Ectodermal cell (in vitro differentiated cells): ENCODE measurements at regions not wholly inside any gene's neighbourhood (a gene's known extent, or its start where the extent isn't known, plus 50 kb on each side); places are given as distances from the start of the nearest gene placed in this dataset.

Experiments used
- H3K27ac ChIP-seq: 2 replicates; pipeline ENCODE4 v1.7.0; 2013; ENCODE audit warnings: mild to moderate bottlenecking, low read depth, low read length; ENCODE audit not compliant: insufficient read depth, poor library complexity, severe bottlenecking
- H3K27me3 ChIP-seq: 2 replicates; pipeline ENCODE4 v1.7.0; 2013; ENCODE audit warnings: mild to moderate bottlenecking, low read length; ENCODE audit not compliant: insufficient read depth, control insufficient read depth, poor library complexity, severe bottlenecking
- H3K36me3 ChIP-seq: one replicate; pipeline ENCODE4 v1.7.0; 2013; ENCODE audit warnings: low read length; ENCODE audit not compliant: control insufficient read depth, insufficient read depth
- H3K4me1 ChIP-seq: one replicate; pipeline ENCODE4 v1.7.0; 2013; ENCODE audit warnings: low read length; ENCODE audit not compliant: control insufficient read depth, insufficient read depth
- H3K4me3 ChIP-seq: 2 replicates; pipeline ENCODE4 v1.7.0; 2013; ENCODE audit warnings: low read depth, low read length, control low read depth; ENCODE audit not compliant: insufficient read depth
- H3K9me3 ChIP-seq: 2 replicates; pipeline ENCODE4 v1.7.0; 2013; ENCODE audit warnings: mild to moderate bottlenecking, low read length, moderate library complexity; ENCODE audit not compliant: control insufficient read depth
- WGBS, 2 experiments: methylation state at CpG; one replicate each; pipeline ENCODE4 v1.1.7; 2013; ENCODE audit warnings: missing lambda C conversion rate in 2 of 2; 5-methylcytosine and 5-hydroxymethylcytosine counted together

GRCh38 chr7:54885285-54885684, 126.3 kb upstream of the SEC61G start:
- Histone ChIP-seq H3K4me1 (no peaks in the 10 kb centered on the region), H3K27me3 (peaks cover 13% of the 10 kb centered on the region), H3K4me3 (no peak overlapping the region), H3K27ac (no peak overlapping the region), H3K9me3 (no peaks in the 10 kb centered on the region), H3K36me3 (no peaks in the 10 kb centered on the region)
- WGBS, 2 experiments, result 95 to 100% methylated on average over 1 of the region's 1 CpG

- no peaks in the 10 kb centered on the region for H3K36me3 ChIP-seq
Measured at GRCh38 chr7:54888067-54888733, 129.2 kb upstream of the SEC61G start.

GRCh38 chr7:54888734-54889082, 129.7 kb upstream of the SEC61G start:
- Histone ChIP-seq H3K4me3 (peak overlapping the region; percentile 18), H3K36me3 (no peaks in the 10 kb centered on the region), H3K9me3 (no peaks in the 10 kb centered on the region), H3K27ac (no peak overlapping the region), H3K27me3 (peaks cover 13% of the 10 kb centered on the region), H3K4me1 (no peaks in the 10 kb centered on the region)
- 9 to 10% methylated on average over 11 to 12 of the region's 12 CpGs for WGBS, 2 experiments

More at GRCh38 chr7:54888067-54888733, 129.2 kb upstream of the SEC61G start:
- H3K4me1 ChIP-seq, result no peaks in the 10 kb centered on the region
- peak overlapping the region; percentile 18 for H3K4me3 ChIP-seq
- H3K27me3 ChIP-seq, result peaks cover 13% of the 10 kb centered on the region
- WGBS, 2 experiments, result 21 to 29% methylated on average over 23 to 26 of the region's 26 CpGs
- H3K9me3 ChIP-seq, result no peaks in the 10 kb centered on the region
- H3K27ac ChIP-seq, result no peak overlapping the region

GRCh38 chr7:54897891-54898290, 120.9 kb upstream of the EGFR start:
- H3K9me3 ChIP-seq, result no peaks in the 10 kb centered on the region
- no peaks in the 10 kb centered on the region for H3K27me3 ChIP-seq
- no peak overlapping the region for H3K4me3 ChIP-seq
- no peak overlapping the region for H3K27ac ChIP-seq
- no peaks in the 10 kb centered on the region for H3K4me1 ChIP-seq
- no peaks in the 10 kb centered on the region for H3K36me3 ChIP-seq
- WGBS, 2 experiments, result 88 to 100% methylated on average over 1 to 2 of the region's 2 CpGs

- no peak overlapping the region for H3K4me3 ChIP-seq
- no peaks in the 10 kb centered on the region for H3K9me3 ChIP-seq
- H3K27ac ChIP-seq, result no peak overlapping the region
- no peaks in the 10 kb centered on the region for H3K36me3 ChIP-seq
- no peaks in the 10 kb centered on the region for H3K4me1 ChIP-seq
- H3K27me3 ChIP-seq, result no peaks in the 10 kb centered on the region
- 81 to 85% methylated on average over 9 of the region's 9 CpGs for WGBS, 2 experiments
Measured at GRCh38 chr7:54898659-54899340, 120.0 kb upstream of the EGFR start.

GRCh38 chr7:54901840-54902239, 117.0 kb upstream of the EGFR start:
- Histone ChIP-seq H3K27ac (no peak overlapping the region), H3K36me3 (no peaks in the 10 kb centered on the region), H3K27me3 (no peaks in the 10 kb centered on the region), H3K4me3 (no peak overlapping the region), H3K9me3 (no peaks in the 10 kb centered on the region), H3K4me1 (no peaks in the 10 kb centered on the region)
- WGBS, 2 experiments, result 87 to 92% methylated on average over 5 of the region's 5 CpGs

- no peak overlapping the region for H3K4me3 ChIP-seq
Measured at GRCh38 chr7:54904130-54904529, 114.7 kb upstream of the EGFR start.

GRCh38 chr7:54904986-54905385, 113.8 kb upstream of the EGFR start:
- Histone ChIP-seq H3K36me3 (no peaks in the 10 kb centered on the region), H3K4me1 (no peaks in the 10 kb centered on the region), H3K27me3 (no peaks in the 10 kb centered on the region), H3K27ac (no peak overlapping the region), H3K9me3 (no peaks in the 10 kb centered on the region), H3K4me3 (no peak overlapping the region)
- 86 to 91% methylated on average over 7 of the region's 7 CpGs for WGBS, 2 experiments

More at GRCh38 chr7:54904130-54904529, 114.7 kb upstream of the EGFR start:
- no peaks in the 10 kb centered on the region for H3K36me3 ChIP-seq
- 88 to 96% methylated on average over 4 of the region's 4 CpGs for WGBS, 2 experiments
- H3K4me1 ChIP-seq, result no peaks in the 10 kb centered on the region
- no peak overlapping the region for H3K27ac ChIP-seq
- H3K9me3 ChIP-seq, result no peaks in the 10 kb centered on the region
- no peaks in the 10 kb centered on the region for H3K27me3 ChIP-seq

- H3K36me3 ChIP-seq, result no peaks in the 10 kb centered on the region
- H3K9me3 ChIP-seq, result no peaks in the 10 kb centered on the region
- H3K4me3 ChIP-seq, result no peak overlapping the region
- H3K4me1 ChIP-seq, result no peaks in the 10 kb centered on the region
- no peaks in the 10 kb centered on the region for H3K27me3 ChIP-seq
- WGBS, 2 experiments, result 90 to 95% methylated on average over 4 of the region's 4 CpGs
- H3K27ac ChIP-seq, result no peak overlapping the region
Measured at GRCh38 chr7:54906963-54907362, 111.9 kb upstream of the EGFR start.

- H3K27ac ChIP-seq, result no peak overlapping the region
- no peaks in the 10 kb centered on the region for H3K36me3 ChIP-seq
- H3K4me3 ChIP-seq, result no peak overlapping the region
- no peaks in the 10 kb centered on the region for H3K4me1 ChIP-seq
- H3K27me3 ChIP-seq, result no peaks in the 10 kb centered on the region
- H3K9me3 ChIP-seq, result no peaks in the 10 kb centered on the region
Measured at GRCh38 chr7:54907981-54908380, 110.8 kb upstream of the EGFR start.
